GM23338 (cell line): ENCODE measurements at regions not wholly inside any gene's neighbourhood (a gene's known extent, or its start where the extent isn't known, plus 50 kb on each side); places are given as distances from the start of the nearest gene placed in this dataset.

Experiments used
- ATAC-seq: fragments of 200-7000 bp; cut with Tn5 transposase; 3 replicates; pipeline ENCODE4 v1.9.1; 2020
- DNase-seq: peaks from one replicate; pipeline ENCODE4 v3.0.0-alpha.2; 2015; ENCODE audit warnings: low spot score
- H2AFZ ChIP-seq: fragments of 200-600 bp; sonication (generic); 2 replicates; pipeline ENCODE4 v1.8.0; 2016; ENCODE audit warnings: antibody characterized with exemption, mild to moderate bottlenecking, moderate library complexity
- H3F3A ChIP-seq: fragments of 200-600 bp; sonication (generic); replicated peaks from 2 replicates; pipeline ENCODE4 v1.8.0; 2017; ENCODE audit warnings: antibody characterized with exemption, mixed run types, low read depth
- H3K27ac ChIP-seq: fragments of 200-600 bp; sonication (generic); 2 replicates; pipeline ENCODE4 v1.6.1; 2016; ENCODE audit warnings: low read depth
- H3K27me3 ChIP-seq: fragments of 200-600 bp; sonication (generic); 2 replicates; pipeline ENCODE4 v1.8.0; 2016; ENCODE audit warnings: mild to moderate bottlenecking, mixed run types, moderate library complexity; ENCODE audit not compliant: insufficient read depth
- H3K36me3 ChIP-seq: fragments of 200-600 bp; sonication (generic); 2 replicates; pipeline ENCODE4 v1.8.0; 2016; ENCODE audit warnings: mild to moderate bottlenecking; ENCODE audit not compliant: insufficient read depth
- H3K4me1 ChIP-seq: fragments of 200-600 bp; sonication (generic); 2 replicates; pipeline ENCODE4 v1.8.0; 2016; ENCODE audit warnings: mild to moderate bottlenecking, moderate library complexity; ENCODE audit not compliant: insufficient read depth
- H3K4me2 ChIP-seq: fragments of 200-600 bp; sonication (generic); 2 replicates; pipeline ENCODE4 v1.7.1; 2017; ENCODE audit warnings: mixed run types
- H3K4me3 ChIP-seq: fragments of 200-600 bp; sonication (generic); 2 replicates; pipeline ENCODE4 v1.6.1; 2016; ENCODE audit warnings: mixed run types
- H3K79me2 ChIP-seq: fragments of 200-600 bp; sonication (generic); replicated peaks from 2 replicates; pipeline ENCODE4 v1.8.0; 2017; ENCODE audit warnings: mild to moderate bottlenecking; ENCODE audit not compliant: insufficient read depth
- H3K9me2 ChIP-seq: fragments of 200-600 bp; sonication (generic); 2 replicates; pipeline ENCODE4 v1.8.0; 2017; ENCODE audit not compliant: insufficient read depth
- H4K20me1 ChIP-seq: fragments of 200-600 bp; sonication (generic); replicated peaks from 2 replicates; pipeline ENCODE4 v1.8.0; 2017; ENCODE audit warnings: mild to moderate bottlenecking; ENCODE audit not compliant: insufficient read depth
- H3K27ac Mint-ChIP-seq: 2 replicates; pipeline ENCODE4 v1.8.0; 2020; ENCODE audit warnings: inconsistent platforms, mild to moderate bottlenecking, moderate library complexity, mixed read lengths
- H3K27me3 Mint-ChIP-seq: 3 replicates; pipeline ENCODE4 v1.8.0; 2022; ENCODE audit warnings: low read depth, mild to moderate bottlenecking, moderate library complexity, mixed read lengths, inconsistent platforms; ENCODE audit not compliant: insufficient read depth, poor library complexity
- H3K36me3 Mint-ChIP-seq: 3 replicates; pipeline ENCODE4 v1.8.0; 2021; ENCODE audit warnings: low read depth, mild to moderate bottlenecking, inconsistent platforms, moderate library complexity, mixed read lengths
- H3K4me1 Mint-ChIP-seq: 3 replicates; pipeline ENCODE4 v1.8.0; 2020; ENCODE audit warnings: mild to moderate bottlenecking, inconsistent platforms, mixed read lengths
- H3K4me3 Mint-ChIP-seq: 3 replicates; pipeline ENCODE4 v1.8.0; 2021; ENCODE audit warnings: moderate library complexity, mild to moderate bottlenecking, inconsistent platforms, mixed read lengths
- H3K9me3 Mint-ChIP-seq: 3 replicates; pipeline ENCODE4 v1.8.0; 2020; ENCODE audit warnings: moderate library complexity, mild to moderate bottlenecking, inconsistent platforms, mixed read lengths
- EZH2 ChIP-seq: fragments of 200-600 bp; sonication (generic); IDR thresholded peaks from one replicate; pipeline ENCODE4 v1.8.0; 2017; ENCODE audit warnings: antibody characterized with exemption, mild to moderate bottlenecking, low read depth; ENCODE audit not compliant: unreplicated experiment
- JUNB ChIP-seq: IDR thresholded peaks from one replicate; pipeline ENCODE4 v1.6.1; 2016; ENCODE audit warnings: antibody characterized with exemption; ENCODE audit not compliant: unreplicated experiment
- NANOG ChIP-seq: IDR thresholded peaks from 2 replicates; pipeline ENCODE4 v1.6.1; 2016; ENCODE audit warnings: antibody characterized with exemption, borderline replicate concordance
- POLR2AphosphoS5 ChIP-seq: IDR thresholded peaks from 2 replicates; pipeline ENCODE4 v1.6.1; 2016; ENCODE audit warnings: antibody characterized with exemption, low read depth
- STAT1 ChIP-seq: IDR thresholded peaks from one replicate; pipeline ENCODE4 v1.6.1; 2016; ENCODE audit warnings: antibody characterized with exemption; ENCODE audit not compliant: unreplicated experiment
- ZNF114 ChIP-seq: fragments of 250-450 bp; sonication (Bioruptor Pico); IDR thresholded peaks from 2 replicates; pipeline ENCODE4 v1.5.0; 2020; ENCODE audit warnings: mild to moderate bottlenecking, moderate library complexity
- ZNF462 ChIP-seq: fragments of 250-450 bp; sonication (Bioruptor Pico); IDR thresholded peaks from 2 replicates; pipeline ENCODE4 v1.5.0; 2020; ENCODE audit warnings: mild to moderate bottlenecking, moderate library complexity
- TF ChIP-seq, protein P1 (sequence below), 2 experiments: fragments of 200-600 bp in 1 of 2; sonication (generic) in 1 of 2; conservative IDR thresholded peaks; 2 replicates each; pipeline versions ENCODE4 v1.5.1 to v1.6.1; 2016 to 2017; ENCODE audit warnings: antibody characterized with exemption in 2 of 2, low read depth in 2 of 2, mild to moderate bottlenecking in 2 of 2, moderate library complexity in 1 of 2
- TF ChIP-seq, protein P2 (sequence below): IDR thresholded peaks from 2 replicates; pipeline ENCODE4 v1.6.1; 2016; ENCODE audit warnings: antibody characterized with exemption
- TF ChIP-seq, protein P3 (sequence below): IDR thresholded peaks from one replicate; pipeline ENCODE4 v1.6.1; 2018; ENCODE audit warnings: antibody characterized with exemption; ENCODE audit not compliant: unreplicated experiment

DNA sequence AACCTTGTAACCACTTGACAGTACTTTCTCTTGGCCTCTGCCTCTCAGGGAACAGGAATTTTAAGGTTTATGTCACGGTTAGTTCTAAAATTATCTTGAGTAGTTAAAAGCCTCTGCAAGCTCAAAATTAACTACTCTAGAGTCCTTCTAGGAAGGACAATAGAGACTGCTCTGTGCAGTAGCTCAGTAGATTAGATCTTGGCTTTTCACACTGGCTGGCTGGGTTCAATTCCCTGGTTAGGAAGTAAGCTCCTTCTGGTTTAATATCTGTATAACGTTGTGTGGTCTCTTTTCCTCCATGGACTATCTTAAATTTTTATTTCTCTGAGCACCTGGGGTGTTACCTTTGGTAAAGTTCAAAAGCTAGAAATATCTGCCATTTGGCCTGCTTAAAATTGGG, 109.2 kb downstream of the AASDHPPT start:
- Histone ChIP-seq H3K79me2 (no peaks in the 10 kb centered on the region), H3K4me1 (no peaks in the 10 kb centered on the region), H3F3A (no peaks in the 10 kb centered on the region), H3K9me2 (no peaks in the 10 kb centered on the region; the same call in 1 of the 2 replicates), H3K4me3 (no peak overlapping the region), H3K36me3 (peaks cover 5% of the 10 kb centered on the region), H2AFZ (no peak overlapping the region), H3K27ac (no peak overlapping the region), H3K4me2 (no peak overlapping the region), H4K20me1 (no peaks in the 10 kb centered on the region), H3K27me3 (no peaks in the 10 kb centered on the region)
- no peak overlapping the region for H3K4me3 Mint-ChIP-seq
- H3K27me3 Mint-ChIP-seq, result no peaks in the 10 kb centered on the region
- no peak overlapping the region for H3K27ac Mint-ChIP-seq
- TF ChIP-seq ZNF114 (CRISPR knock-in tag) (no peak), EZH2 (no peak), POLR2AphosphoS5 (no peak), ZNF462 (CRISPR knock-in tag) (no peak), JUNB (no peak), STAT1 (no peak), NANOG (no peak)
- TF ChIP-seq, protein P1, sequence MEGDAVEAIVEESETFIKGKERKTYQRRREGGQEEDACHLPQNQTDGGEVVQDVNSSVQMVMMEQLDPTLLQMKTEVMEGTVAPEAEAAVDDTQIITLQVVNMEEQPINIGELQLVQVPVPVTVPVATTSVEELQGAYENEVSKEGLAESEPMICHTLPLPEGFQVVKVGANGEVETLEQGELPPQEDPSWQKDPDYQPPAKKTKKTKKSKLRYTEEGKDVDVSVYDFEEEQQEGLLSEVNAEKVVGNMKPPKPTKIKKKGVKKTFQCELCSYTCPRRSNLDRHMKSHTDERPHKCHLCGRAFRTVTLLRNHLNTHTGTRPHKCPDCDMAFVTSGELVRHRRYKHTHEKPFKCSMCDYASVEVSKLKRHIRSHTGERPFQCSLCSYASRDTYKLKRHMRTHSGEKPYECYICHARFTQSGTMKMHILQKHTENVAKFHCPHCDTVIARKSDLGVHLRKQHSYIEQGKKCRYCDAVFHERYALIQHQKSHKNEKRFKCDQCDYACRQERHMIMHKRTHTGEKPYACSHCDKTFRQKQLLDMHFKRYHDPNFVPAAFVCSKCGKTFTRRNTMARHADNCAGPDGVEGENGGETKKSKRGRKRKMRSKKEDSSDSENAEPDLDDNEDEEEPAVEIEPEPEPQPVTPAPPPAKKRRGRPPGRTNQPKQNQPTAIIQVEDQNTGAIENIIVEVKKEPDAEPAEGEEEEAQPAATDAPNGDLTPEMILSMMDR (conservative IDR thresholded peaks at IDR 0.05; ENCODE audit: low read depth in 2 of 2), result no peak
- TF ChIP-seq, protein P2, sequence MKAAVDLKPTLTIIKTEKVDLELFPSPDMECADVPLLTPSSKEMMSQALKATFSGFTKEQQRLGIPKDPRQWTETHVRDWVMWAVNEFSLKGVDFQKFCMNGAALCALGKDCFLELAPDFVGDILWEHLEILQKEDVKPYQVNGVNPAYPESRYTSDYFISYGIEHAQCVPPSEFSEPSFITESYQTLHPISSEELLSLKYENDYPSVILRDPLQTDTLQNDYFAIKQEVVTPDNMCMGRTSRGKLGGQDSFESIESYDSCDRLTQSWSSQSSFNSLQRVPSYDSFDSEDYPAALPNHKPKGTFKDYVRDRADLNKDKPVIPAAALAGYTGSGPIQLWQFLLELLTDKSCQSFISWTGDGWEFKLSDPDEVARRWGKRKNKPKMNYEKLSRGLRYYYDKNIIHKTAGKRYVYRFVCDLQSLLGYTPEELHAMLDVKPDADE, result no peak
- TF ChIP-seq, protein P3, sequence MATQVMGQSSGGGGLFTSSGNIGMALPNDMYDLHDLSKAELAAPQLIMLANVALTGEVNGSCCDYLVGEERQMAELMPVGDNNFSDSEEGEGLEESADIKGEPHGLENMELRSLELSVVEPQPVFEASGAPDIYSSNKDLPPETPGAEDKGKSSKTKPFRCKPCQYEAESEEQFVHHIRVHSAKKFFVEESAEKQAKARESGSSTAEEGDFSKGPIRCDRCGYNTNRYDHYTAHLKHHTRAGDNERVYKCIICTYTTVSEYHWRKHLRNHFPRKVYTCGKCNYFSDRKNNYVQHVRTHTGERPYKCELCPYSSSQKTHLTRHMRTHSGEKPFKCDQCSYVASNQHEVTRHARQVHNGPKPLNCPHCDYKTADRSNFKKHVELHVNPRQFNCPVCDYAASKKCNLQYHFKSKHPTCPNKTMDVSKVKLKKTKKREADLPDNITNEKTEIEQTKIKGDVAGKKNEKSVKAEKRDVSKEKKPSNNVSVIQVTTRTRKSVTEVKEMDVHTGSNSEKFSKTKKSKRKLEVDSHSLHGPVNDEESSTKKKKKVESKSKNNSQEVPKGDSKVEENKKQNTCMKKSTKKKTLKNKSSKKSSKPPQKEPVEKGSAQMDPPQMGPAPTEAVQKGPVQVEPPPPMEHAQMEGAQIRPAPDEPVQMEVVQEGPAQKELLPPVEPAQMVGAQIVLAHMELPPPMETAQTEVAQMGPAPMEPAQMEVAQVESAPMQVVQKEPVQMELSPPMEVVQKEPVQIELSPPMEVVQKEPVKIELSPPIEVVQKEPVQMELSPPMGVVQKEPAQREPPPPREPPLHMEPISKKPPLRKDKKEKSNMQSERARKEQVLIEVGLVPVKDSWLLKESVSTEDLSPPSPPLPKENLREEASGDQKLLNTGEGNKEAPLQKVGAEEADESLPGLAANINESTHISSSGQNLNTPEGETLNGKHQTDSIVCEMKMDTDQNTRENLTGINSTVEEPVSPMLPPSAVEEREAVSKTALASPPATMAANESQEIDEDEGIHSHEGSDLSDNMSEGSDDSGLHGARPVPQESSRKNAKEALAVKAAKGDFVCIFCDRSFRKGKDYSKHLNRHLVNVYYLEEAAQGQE, result no peak
- H3K9me3 Mint-ChIP-seq, result peaks cover 56% of the 10 kb centered on the region; the same call in 2 of the 3 replicates
- H3K4me1 Mint-ChIP-seq, result no peaks in the 10 kb centered on the region
- ATAC-seq (no peak), DNase-seq (no peak)
- peaks cover 15% of the 10 kb centered on the region; the same call in 2 of the 3 replicates for H3K36me3 Mint-ChIP-seq
